ENCODE measurements at regions not wholly inside any gene's neighbourhood (a gene's known extent, or its start where the extent isn't known, plus 50 kb on each side); places are given as distances from the start of the nearest gene placed in this dataset.

- ChIA-PET CTCF (no interaction called here), POLR2A (ENCODE audit: unreplicated experiment) (no interaction called here)
- in situ Hi-C loops (cut with MboI; ENCODE audit: low sequenced_read_pairs) = no loop called here
- H3K9me3 ChIP-seq (ENCODE audit: control insufficient read depth, insufficient read depth, low read length) = no peaks in the 10 kb centered on the region
- ATAC-seq (ENCODE audit: low read depth) (no peak), DNase-seq (no peak)
- no peak overlapping the region; the same call in 1 of the 2 replicates for H4K5ac ChIP-seq (ENCODE audit: low read depth, low read length)
- H3K23ac ChIP-seq (ENCODE audit: low read depth, low read length) = 0 out of 2 replicates have a peak overlapping the region, but pooled peaks have one; percentile 15
- peaks cover 0 to 11% of the 10 kb centered on the region in 2 experiments; a peak in 1 of 4 replicates for H3K79me1 ChIP-seq (ENCODE audit: low read depth in 1 of 2, low read length in 2 of 2)
- no peak overlapping the region for H3K56ac ChIP-seq (ENCODE audit: extremely low read depth, insufficient read depth, low read length)
- no peak overlapping the region for H3K4me2 ChIP-seq (ENCODE audit: low read depth, low read length)
- no peak overlapping the region for H3K27ac ChIP-seq (ENCODE audit: insufficient read depth, low read length)
- H4K8ac ChIP-seq (ENCODE audit: low read depth in 2 of 2, low read length in 2 of 2) = no peak overlapping the region
- peak overlapping the region; percentile 67 for H2BK120ac ChIP-seq (ENCODE audit: low read depth, low read length)
- H2BK5ac ChIP-seq (ENCODE audit: low read depth, low read length, poor library complexity, severe bottlenecking) = peak overlapping the region; percentile 12
- intact Hi-C loops (cut with micrococcal nuclease) = no loop called here
- 0 out of 2 replicates have a peak overlapping the region, but pooled peaks have one; percentile 21 for H3K14ac ChIP-seq (replicated peaks; ENCODE audit: low read depth, low read length)
- dilution Hi-C loops (cut with HindIII; ENCODE audit: low sequenced_read_pairs, unreplicated experiment) = no loop called here
- peak overlapping the region; percentile 62 for H3K4ac ChIP-seq (ENCODE audit: low read depth, low read length)
- whole genome bisulfite sequencing, 2 experiments (ENCODE audit: extremely low coverage in 2 of 2, insufficient read length in 1 of 2) = 85% methylated on average over 2 of the region's 6 CpGs; no CpG with 5 or more reads in 1 of the 2 experiments
- H3K27me3 ChIP-seq (ENCODE audit: control insufficient read depth, insufficient read depth, low read length) = no peaks in the 10 kb centered on the region
- peak overlapping the region; percentile 79 for H2BK20ac ChIP-seq (ENCODE audit: low read depth, low read length)
- H3K9ac ChIP-seq (ENCODE audit: low read depth, low read length) = no peak overlapping the region
- no peaks in the 10 kb centered on the region for H3K36me3 ChIP-seq (ENCODE audit: control insufficient read depth, insufficient read depth, low read length)
- H4K91ac ChIP-seq (ENCODE audit: insufficient read depth, low read depth, low read length) = peak overlapping the region; percentile 82
- H3K18ac ChIP-seq (ENCODE audit: low read depth, low read length) = peak overlapping the region; percentile 22; the same call in 1 of the 2 replicates
- H2BK15ac ChIP-seq (ENCODE audit: low read depth, low read length) = peak overlapping the region; percentile 82; the same call in 2 of the 3 replicates
- H2AK9ac ChIP-seq (replicated peaks; ENCODE audit: low read depth, low read length, poor library complexity) = no peak overlapping the region
- H3K9me1 ChIP-seq (ENCODE audit: insufficient read depth, low read length) = peaks cover 31% of the 10 kb centered on the region
- TF ChIP-seq, protein P1, sequence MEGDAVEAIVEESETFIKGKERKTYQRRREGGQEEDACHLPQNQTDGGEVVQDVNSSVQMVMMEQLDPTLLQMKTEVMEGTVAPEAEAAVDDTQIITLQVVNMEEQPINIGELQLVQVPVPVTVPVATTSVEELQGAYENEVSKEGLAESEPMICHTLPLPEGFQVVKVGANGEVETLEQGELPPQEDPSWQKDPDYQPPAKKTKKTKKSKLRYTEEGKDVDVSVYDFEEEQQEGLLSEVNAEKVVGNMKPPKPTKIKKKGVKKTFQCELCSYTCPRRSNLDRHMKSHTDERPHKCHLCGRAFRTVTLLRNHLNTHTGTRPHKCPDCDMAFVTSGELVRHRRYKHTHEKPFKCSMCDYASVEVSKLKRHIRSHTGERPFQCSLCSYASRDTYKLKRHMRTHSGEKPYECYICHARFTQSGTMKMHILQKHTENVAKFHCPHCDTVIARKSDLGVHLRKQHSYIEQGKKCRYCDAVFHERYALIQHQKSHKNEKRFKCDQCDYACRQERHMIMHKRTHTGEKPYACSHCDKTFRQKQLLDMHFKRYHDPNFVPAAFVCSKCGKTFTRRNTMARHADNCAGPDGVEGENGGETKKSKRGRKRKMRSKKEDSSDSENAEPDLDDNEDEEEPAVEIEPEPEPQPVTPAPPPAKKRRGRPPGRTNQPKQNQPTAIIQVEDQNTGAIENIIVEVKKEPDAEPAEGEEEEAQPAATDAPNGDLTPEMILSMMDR (conservative IDR thresholded peaks at IDR 0.05; ENCODE audit: low read depth, low read length) = no peak
- TF ChIP-seq FOS (IDR thresholded peaks at IDR 0.05; ENCODE audit: low read depth, low read length) = no peak
- no peak for TF ChIP-seq USF2 (IDR thresholded peaks at IDR 0.05; ENCODE audit: low read depth, low read length)
- TF ChIP-seq POLR2A (IDR thresholded peaks at IDR 0.05; ENCODE audit: low read depth, low read length) = no peak
- TF ChIP-seq RCOR1 (IDR thresholded peaks at IDR 0.05; ENCODE audit: insufficient replicate concordance, low read length) = no peak
- TF ChIP-seq MAZ (IDR thresholded peaks at IDR 0.05; ENCODE audit: borderline replicate concordance, low read depth, low read length) = no peak
- TF ChIP-seq SMC3 (IDR thresholded peaks at IDR 0.05; ENCODE audit: low read depth, low read length) = no peak
- TF ChIP-seq BHLHE40 (IDR thresholded peaks at IDR 0.05; ENCODE audit: low read depth, low read length) = no peak
- TF ChIP-seq MAFK (IDR thresholded peaks at IDR 0.05; ENCODE audit: low read depth, low read length) = no peak
- TF ChIP-seq RAD21 (IDR thresholded peaks at IDR 0.05; ENCODE audit: low read length) = no peak
- TF ChIP-seq MXI1 (IDR thresholded peaks at IDR 0.05; ENCODE audit: borderline replicate concordance, low read depth, low read length) = no peak
- no peak for TF ChIP-seq NFE2L2 (IDR thresholded peaks at IDR 0.05; ENCODE audit: low read depth, low read length)
- TF ChIP-seq ELK1 (IDR thresholded peaks at IDR 0.05; ENCODE audit: borderline replicate concordance, low read depth, low read length) = no peak
- no peak for TF ChIP-seq CEBPB (IDR thresholded peaks at IDR 0.05; ENCODE audit: low read depth, low read length)
- no peaks in the 10 kb centered on the region for H4K20me1 ChIP-seq (ENCODE audit: insufficient read depth, low read length)
- no peak overlapping the region for H3K4me3 ChIP-seq (ENCODE audit: insufficient read depth, low read depth, low read length)
- no peak overlapping the region for H2AFZ ChIP-seq (replicated peaks; ENCODE audit: low read length, poor library complexity)
- peak overlapping the region; percentile 85 for H2AK5ac ChIP-seq (ENCODE audit: low read depth, low read length)
- H3K4me1 ChIP-seq (ENCODE audit: control insufficient read depth, insufficient read depth, low read length) = peaks cover 36% of the 10 kb centered on the region
- BruUV-seq (replicated peaks) = no TSS peak
These were observed 87.1 kb upstream of the SIRPA start for GRCh38 chr20:1808101-1808500.

All from IMR-90 (cell line).